ENCODE measurements at regions not wholly inside any gene's neighbourhood (a gene's known extent, or its start where the extent isn't known, plus 50 kb on each side); places are given as distances from the start of the nearest gene placed in this dataset.

DNA sequence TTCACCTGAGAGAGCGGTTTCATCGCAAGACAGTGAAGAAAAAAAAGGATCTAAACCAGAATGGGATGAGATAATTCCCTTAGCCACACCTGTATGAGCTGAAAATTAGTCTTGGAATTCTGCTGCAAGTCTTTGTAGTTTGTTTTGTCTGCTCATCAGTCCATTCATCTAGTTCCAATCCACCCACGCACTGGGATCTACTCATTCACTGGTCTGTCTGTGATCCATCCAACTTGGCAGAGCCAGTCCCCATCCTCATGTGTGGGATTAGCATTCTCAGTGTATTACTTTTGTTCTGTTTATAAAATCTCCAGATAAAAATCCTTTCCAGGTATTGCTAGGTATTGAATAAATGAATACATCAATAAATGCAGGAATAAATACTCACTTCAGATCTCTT is 266.5 kb upstream of the USP24 start:
- H3K9me3 Mint-ChIP-seq: no peaks in the 10 kb centered on the region
- H3K27ac ChIP-seq (ENCODE audit: low read depth in 1 of 2, low read length in 2 of 2): no peak overlapping the region
- H3K4me2 ChIP-seq (replicated peaks; ENCODE audit: extremely low read depth, low read length, poor library complexity, severe bottlenecking): no peak overlapping the region
- no peaks in the 10 kb centered on the region for H3K36me3 Mint-ChIP-seq
- no peak overlapping the region for H3K27ac Mint-ChIP-seq
- H3K4me1 ChIP-seq (ENCODE audit: control insufficient read depth in 1 of 2, insufficient read depth in 2 of 2, low read length in 2 of 2): peaks cover 0 to 4% of the 10 kb centered on the region in 2 donors
- no peaks in the 10 kb centered on the region for H3K9me3 ChIP-seq (replicated peaks in 1 of 2; ENCODE audit: control insufficient read depth in 1 of 2, insufficient read depth in 1 of 2, low read length in 2 of 2)
- no peaks in the 10 kb centered on the region for H3K4me1 Mint-ChIP-seq
- no peak overlapping the region for H3K4me3 ChIP-seq (replicated peaks in 1 of 3; ENCODE audit: low read depth in 2 of 3, low read length in 3 of 3)
- H4K20me1 ChIP-seq (ENCODE audit: insufficient read depth, low read length): no peaks in the 10 kb centered on the region
- intact Hi-C loops (cut with micrococcal nuclease): no loop called here
- H3K36me3 ChIP-seq (replicated peaks in 1 of 2; ENCODE audit: control insufficient read depth in 1 of 2, insufficient read depth in 2 of 2, low read length in 2 of 2): no peaks in the 10 kb centered on the region
- H3K4me3 Mint-ChIP-seq: no peak overlapping the region
- TF ChIP-seq, protein P1, sequence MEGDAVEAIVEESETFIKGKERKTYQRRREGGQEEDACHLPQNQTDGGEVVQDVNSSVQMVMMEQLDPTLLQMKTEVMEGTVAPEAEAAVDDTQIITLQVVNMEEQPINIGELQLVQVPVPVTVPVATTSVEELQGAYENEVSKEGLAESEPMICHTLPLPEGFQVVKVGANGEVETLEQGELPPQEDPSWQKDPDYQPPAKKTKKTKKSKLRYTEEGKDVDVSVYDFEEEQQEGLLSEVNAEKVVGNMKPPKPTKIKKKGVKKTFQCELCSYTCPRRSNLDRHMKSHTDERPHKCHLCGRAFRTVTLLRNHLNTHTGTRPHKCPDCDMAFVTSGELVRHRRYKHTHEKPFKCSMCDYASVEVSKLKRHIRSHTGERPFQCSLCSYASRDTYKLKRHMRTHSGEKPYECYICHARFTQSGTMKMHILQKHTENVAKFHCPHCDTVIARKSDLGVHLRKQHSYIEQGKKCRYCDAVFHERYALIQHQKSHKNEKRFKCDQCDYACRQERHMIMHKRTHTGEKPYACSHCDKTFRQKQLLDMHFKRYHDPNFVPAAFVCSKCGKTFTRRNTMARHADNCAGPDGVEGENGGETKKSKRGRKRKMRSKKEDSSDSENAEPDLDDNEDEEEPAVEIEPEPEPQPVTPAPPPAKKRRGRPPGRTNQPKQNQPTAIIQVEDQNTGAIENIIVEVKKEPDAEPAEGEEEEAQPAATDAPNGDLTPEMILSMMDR (IDR thresholded peaks at IDR 0.05): no peak
- peaks cover 4 to 7% (median 7%) of the 10 kb centered on the region in 3 donors for H3K27me3 Mint-ChIP-seq (ENCODE audit: low read depth in 3 of 3)
- no peaks in the 10 kb centered on the region for H3K79me2 ChIP-seq (ENCODE audit: insufficient read depth, low read length)
- H3K27me3 ChIP-seq (ENCODE audit: control insufficient read depth in 2 of 2, insufficient read depth in 2 of 2, low read length in 2 of 2): peaks cover 0 to 3% of the 10 kb centered on the region in 2 donors
- DNase-seq: no peak
- H3K9ac ChIP-seq (ENCODE audit: insufficient read depth, low read length, poor library complexity, severe bottlenecking): no peak overlapping the region
- WGBS (ENCODE audit: insufficient coverage): 100% methylated on average over 1 of the region's 3 CpGs
- H2AFZ ChIP-seq (ENCODE audit: insufficient read depth, low read depth, low read length, poor library complexity, severe bottlenecking): no peak overlapping the region

DNA sequence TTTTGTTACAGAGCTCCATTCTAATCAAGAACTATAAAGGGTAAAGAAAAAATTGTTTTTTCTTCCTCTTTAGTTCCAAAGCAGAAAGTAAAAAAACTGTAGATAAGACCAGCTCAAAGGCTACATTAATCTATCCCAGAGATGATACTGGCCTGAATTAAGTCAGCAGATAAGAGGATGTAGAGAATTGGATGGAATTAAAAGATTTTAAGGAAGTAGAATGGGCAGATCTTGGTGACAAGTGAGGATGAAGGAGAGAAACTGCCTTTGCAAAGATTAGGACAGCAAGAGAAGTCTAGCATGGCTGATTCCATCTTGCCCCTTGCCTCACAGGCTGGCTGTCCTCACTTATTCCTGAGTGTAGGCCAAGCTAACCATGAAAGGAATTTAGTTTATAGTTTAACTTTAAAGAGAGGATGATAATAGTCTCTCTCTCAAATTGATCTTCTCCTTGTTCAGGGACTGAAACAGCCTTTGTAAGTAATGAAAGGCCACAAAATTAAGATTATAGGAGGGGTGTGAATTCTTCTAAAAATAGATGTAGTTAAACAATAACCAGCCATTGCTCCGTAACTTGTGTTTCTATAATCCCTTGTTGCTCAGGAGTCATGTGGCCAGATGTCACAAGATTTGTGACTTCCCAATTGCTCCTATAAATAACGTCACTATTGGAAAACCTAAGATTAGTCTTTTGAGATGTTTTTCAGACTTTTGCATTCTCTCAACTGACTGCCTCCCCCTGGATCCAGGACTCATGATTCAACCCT is 265.0 kb upstream of the USP24 start:
- Mint-ChIP-seq H3K4me1 (no peaks in the 10 kb centered on the region), H3K27ac (no peak overlapping the region), H3K4me3 (no peak overlapping the region), H3K27me3 (ENCODE audit: low read depth in 3 of 3) (peaks cover 0 to 7% (median 3%) of the 10 kb centered on the region in 3 donors), H3K9me3 (no peaks in the 10 kb centered on the region), H3K36me3 (no peaks in the 10 kb centered on the region)
- Histone ChIP-seq H3K27ac (ENCODE audit: low read depth in 1 of 2, low read length in 2 of 2) (no peak overlapping the region), H3K27me3 (ENCODE audit: control insufficient read depth in 2 of 2, insufficient read depth in 2 of 2, low read length in 2 of 2) (peaks cover 0 to 3% of the 10 kb centered on the region in 2 donors), H3K9ac (ENCODE audit: insufficient read depth, low read length, poor library complexity, severe bottlenecking) (no peak overlapping the region), H3K4me2 (replicated peaks; ENCODE audit: extremely low read depth, low read length, poor library complexity, severe bottlenecking) (no peak overlapping the region), H3K79me2 (ENCODE audit: insufficient read depth, low read length) (no peaks in the 10 kb centered on the region), H3K36me3 (replicated peaks in 1 of 2; ENCODE audit: control insufficient read depth in 1 of 2, insufficient read depth in 2 of 2, low read length in 2 of 2) (no peaks in the 10 kb centered on the region), H4K20me1 (ENCODE audit: insufficient read depth, low read length) (no peaks in the 10 kb centered on the region), H2AFZ (ENCODE audit: insufficient read depth, low read depth, low read length, poor library complexity, severe bottlenecking) (no peak overlapping the region), H3K4me3 (replicated peaks in 1 of 3; ENCODE audit: low read depth in 2 of 3, low read length in 3 of 3) (no peak overlapping the region), H3K4me1 (ENCODE audit: control insufficient read depth in 1 of 2, insufficient read depth in 2 of 2, low read length in 2 of 2) (peaks cover 0 to 14% of the 10 kb centered on the region in 2 donors), H3K9me3 (replicated peaks in 1 of 2; ENCODE audit: control insufficient read depth in 1 of 2, insufficient read depth in 1 of 2, low read length in 2 of 2) (no peaks in the 10 kb centered on the region)
- TF ChIP-seq, protein P1 (IDR thresholded peaks at IDR 0.05): no peak
- intact Hi-C loops (cut with micrococcal nuclease): no loop called here
- WGBS (ENCODE audit: insufficient coverage): no CpG with 5 or more reads among the region's 2 CpGs
- no peak for DNase-seq

All from CD14-positive monocyte (primary cell).